Right atrium auricular region (tissue), 2 donors: ENCODE measurements at regions not wholly inside any gene's neighbourhood (a gene's known extent, or its start where the extent isn't known, plus 50 kb on each side); places are given as distances from the start of the nearest gene placed in this dataset.
"Not testable (repeated sequence)": the region's sequence is repeated elsewhere in the genome, so short reads cannot be mapped to it uniquely, and the experiment has no call there.

Experiments
- DNase-seq: peaks from one replicate; pipeline ENCODE4 v3.0.0-alpha.2; 2019; ENCODE audit warnings: low spot score
- H3K27ac ChIP-seq, 2 donors: fragments of 200-600 bp; sonication (generic); 1 replicate in 1 of 2; 2 replicates in 1 of 2; pipeline ENCODE4 v1.5.1; 2016 to 2019
- H3K27me3 ChIP-seq, 2 donors: fragments of 200-600 bp; sonication (generic); one replicate each; pipeline versions ENCODE4 v1.5.1 to v1.6.0; 2017 to 2019
- H3K36me3 ChIP-seq: fragments of 200-600 bp; sonication (generic); one replicate; pipeline ENCODE4 v1.5.1; 2016
- H3K4me1 ChIP-seq, 2 donors: fragments of 200-600 bp; sonication (generic); one replicate each; pipeline versions ENCODE4 v1.5.1 to v1.6.0; 2017 to 2019
- H3K4me3 ChIP-seq, 2 donors: fragments of 200-600 bp; sonication (generic); 1 replicate in 1 of 2; 2 replicates in 1 of 2; pipeline ENCODE4 v1.5.1; 2017 to 2019; ENCODE audit warnings: mild to moderate bottlenecking in 1 of 2, moderate library complexity in 1 of 2
- H3K9me3 ChIP-seq, 2 donors: fragments of 200-600 bp; sonication (generic); one replicate each; pipeline ENCODE4 v1.5.1; 2019
- TF ChIP-seq, protein P1 (sequence below), 2 donors: fragments of 200-600 bp; sonication (generic); IDR thresholded peaks; one replicate each; pipeline ENCODE4 v1.5.1; 2019; ENCODE audit warnings: antibody characterized with exemption in 2 of 2

DNA sequence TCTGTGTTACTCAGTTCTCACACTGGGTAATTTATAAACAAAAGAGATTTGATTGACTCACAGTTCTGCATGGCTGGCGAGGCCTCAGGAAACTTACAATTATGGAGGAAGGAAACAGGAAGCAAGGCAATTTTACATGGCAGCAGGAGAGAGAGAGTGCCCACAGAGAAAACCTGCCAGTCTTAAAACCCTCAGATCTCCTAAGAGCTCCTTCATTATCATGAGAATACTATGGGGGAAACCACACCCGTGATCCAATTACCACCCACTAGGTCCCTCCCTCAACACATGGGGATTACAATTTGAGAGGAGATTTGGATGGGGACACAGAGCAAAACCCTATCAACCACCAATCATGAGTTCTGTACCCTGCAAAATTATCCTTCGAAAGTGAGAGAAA is 1180.8 kb downstream of the JRKL start:
- no peaks in the 10 kb centered on the region for H3K4me1 ChIP-seq
- no peak overlapping the region for H3K27ac ChIP-seq
- H3K27me3 ChIP-seq, result no peaks in the 10 kb centered on the region
- H3K9me3 ChIP-seq, result no peaks in the 10 kb centered on the region
- DNase-seq, result no peak
- H3K36me3 ChIP-seq, result no peaks in the 10 kb centered on the region
- no peak overlapping the region for H3K4me3 ChIP-seq
- TF ChIP-seq, protein P1, sequence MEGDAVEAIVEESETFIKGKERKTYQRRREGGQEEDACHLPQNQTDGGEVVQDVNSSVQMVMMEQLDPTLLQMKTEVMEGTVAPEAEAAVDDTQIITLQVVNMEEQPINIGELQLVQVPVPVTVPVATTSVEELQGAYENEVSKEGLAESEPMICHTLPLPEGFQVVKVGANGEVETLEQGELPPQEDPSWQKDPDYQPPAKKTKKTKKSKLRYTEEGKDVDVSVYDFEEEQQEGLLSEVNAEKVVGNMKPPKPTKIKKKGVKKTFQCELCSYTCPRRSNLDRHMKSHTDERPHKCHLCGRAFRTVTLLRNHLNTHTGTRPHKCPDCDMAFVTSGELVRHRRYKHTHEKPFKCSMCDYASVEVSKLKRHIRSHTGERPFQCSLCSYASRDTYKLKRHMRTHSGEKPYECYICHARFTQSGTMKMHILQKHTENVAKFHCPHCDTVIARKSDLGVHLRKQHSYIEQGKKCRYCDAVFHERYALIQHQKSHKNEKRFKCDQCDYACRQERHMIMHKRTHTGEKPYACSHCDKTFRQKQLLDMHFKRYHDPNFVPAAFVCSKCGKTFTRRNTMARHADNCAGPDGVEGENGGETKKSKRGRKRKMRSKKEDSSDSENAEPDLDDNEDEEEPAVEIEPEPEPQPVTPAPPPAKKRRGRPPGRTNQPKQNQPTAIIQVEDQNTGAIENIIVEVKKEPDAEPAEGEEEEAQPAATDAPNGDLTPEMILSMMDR (IDR thresholded peaks at IDR 0.05), result no peak

DNA sequence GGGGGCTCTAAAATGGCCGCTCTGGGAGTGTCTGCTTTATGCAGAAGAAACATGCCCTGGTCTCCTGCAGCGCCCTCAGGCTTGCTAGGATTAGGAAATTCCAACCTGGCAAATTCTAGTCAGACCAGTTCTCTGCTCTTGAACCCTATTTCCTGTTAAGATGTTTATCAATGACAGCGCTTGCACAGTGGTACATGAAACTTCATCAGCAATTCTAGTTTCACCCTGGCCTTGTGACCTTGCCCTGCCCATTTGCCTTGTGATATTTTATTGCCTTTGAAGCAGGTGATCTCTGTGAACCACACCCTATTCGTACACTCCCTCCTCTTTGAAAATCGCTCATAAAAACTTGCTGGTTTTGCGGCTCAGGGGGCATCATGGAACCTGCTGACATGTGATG is 1184.0 kb downstream of the JRKL start:
- H3K9me3 ChIP-seq, H3K4me3 ChIP-seq, DNase-seq, H3K27me3 ChIP-seq, H3K36me3 ChIP-seq, H3K27ac ChIP-seq, H3K4me1 ChIP-seq: not testable (repeated sequence)

DNA sequence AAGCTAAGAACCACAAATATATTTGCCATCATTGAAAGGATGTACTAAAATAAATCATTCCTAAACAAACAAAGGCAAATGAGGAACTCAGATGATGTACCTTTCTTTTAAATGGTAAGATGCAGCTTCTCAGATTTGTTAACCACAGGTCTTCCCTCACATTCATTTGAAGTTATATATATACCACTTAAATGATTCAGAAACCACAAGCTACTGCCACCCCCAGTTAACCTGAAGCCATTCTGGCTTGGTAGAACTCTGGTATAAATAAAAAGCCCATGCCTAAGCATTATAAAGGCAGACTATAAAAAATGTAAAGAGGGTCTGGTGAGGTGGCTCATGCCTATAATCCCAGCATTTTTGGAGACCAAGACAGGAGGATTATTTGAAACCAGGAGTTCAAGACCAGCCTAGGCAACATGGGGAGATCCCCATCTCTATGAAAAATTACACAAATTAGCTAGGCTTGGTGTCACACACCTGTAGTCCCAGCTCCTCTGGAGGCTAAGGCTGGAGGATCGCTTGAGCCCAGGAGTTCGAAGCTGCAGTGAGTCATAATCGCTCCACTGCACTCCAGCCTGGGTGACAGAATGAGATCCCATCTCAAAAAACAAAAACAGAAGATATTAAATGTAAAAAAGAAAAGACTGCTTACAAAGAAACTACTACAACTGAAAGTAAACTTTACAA is 1185.3 kb downstream of the JRKL start:
- TF ChIP-seq, protein P1 (IDR thresholded peaks at IDR 0.05), result no peak

DNA sequence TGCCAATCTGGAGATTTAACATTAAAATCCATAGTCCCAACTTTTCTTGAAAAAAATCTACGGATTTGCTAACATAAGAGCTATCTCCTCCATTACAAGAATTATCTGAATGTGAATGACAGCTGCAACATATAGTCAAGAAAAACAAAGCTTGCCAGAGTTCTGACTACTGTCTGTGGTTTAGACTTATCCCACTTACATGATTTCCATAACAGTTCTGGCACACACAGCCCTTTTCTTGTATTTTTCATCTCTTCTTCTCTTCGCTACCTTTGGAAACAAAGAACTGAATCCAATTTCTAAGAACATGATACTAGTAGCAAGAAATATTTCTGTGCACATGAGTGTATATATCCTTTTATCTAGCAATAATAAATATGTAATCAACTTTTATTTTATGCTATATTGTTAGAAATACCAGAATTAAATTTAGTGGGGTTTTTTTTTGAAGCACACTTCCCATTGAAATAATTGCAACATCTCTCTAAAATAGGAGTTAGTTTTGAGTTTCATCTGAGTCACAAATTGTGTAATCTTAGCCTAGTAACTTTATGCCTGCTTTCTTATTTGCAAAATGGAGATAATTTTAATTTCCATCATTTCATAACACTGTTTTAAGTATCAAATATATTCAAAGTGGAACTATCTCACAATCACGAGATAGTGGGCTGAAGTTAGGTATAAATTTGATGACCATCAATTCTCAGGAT is 1217.6 kb downstream of the JRKL start:
- no peak for DNase-seq
- Histone ChIP-seq H3K27ac (no peak overlapping the region), H3K9me3 (peaks cover 0 to 17% of the 10 kb centered on the region in 2 donors), H3K27me3 (no peaks in the 10 kb centered on the region), H3K36me3 (no peaks in the 10 kb centered on the region), H3K4me1 (no peaks in the 10 kb centered on the region), H3K4me3 (no peak overlapping the region)
- TF ChIP-seq, protein P1 (IDR thresholded peaks at IDR 0.05), result no peak

More for the DNA sequence above, 1185.3 kb downstream of the JRKL start:
- H3K36me3 ChIP-seq, result no peaks in the 10 kb centered on the region
- H3K27me3 ChIP-seq, result no peaks in the 10 kb centered on the region
- H3K4me1 ChIP-seq, result no peaks in the 10 kb centered on the region
- no peak for DNase-seq
- H3K4me3 ChIP-seq, result no peak overlapping the region
- H3K27ac ChIP-seq, result no peak overlapping the region
- no peaks in the 10 kb centered on the region for H3K9me3 ChIP-seq

DNA sequence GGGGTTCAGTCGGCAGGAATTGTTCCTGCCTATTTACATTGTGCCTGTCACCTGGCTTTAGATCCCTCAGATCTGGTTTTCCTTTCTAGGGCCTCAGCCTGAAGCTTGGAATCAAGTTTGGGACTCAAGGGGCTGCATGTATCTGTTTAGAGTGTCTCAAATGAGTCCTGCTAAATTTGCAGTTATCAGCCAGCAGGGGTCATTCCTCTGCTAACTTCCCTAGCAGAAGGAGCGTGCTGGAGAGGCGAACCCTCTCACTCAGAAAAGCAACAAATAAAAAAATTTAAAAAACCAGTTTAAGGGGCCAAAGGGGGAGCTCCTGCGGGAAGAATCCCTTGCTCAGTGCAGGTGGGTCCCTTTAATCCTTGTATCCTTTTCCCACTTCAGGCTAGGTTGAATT is 1220.2 kb downstream of the JRKL start:
- TF ChIP-seq, protein P1 (IDR thresholded peaks at IDR 0.05), result no peak

DNA sequence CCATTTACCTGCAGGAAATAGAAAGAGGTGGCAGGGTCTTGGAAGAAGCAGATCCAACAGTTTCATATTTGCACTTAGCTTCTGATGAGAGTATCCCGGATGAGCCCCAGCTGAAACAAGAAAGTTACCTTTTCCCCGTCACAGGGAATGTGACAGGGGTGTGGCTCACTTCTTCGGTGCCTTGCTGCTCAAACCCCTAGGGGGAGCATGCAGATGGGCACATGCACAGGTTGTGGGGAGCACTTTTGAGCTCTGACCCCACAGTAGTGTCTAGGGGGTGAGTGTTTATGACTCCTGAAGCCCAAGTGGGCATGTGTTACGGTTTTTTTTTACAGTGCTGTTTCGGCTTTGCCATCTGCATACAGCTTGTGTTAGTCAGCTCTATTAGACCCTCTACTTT is 1221.0 kb downstream of the JRKL start:
- H3K9me3 ChIP-seq, result peaks cover 0 to 17% of the 10 kb centered on the region in 2 donors
- H3K27me3 ChIP-seq, result no peaks in the 10 kb centered on the region
- no peak overlapping the region for H3K27ac ChIP-seq
- no peak for DNase-seq
- H3K4me1 ChIP-seq, result no peaks in the 10 kb centered on the region
- H3K4me3 ChIP-seq, result no peak overlapping the region
- H3K36me3 ChIP-seq, result no peaks in the 10 kb centered on the region
- TF ChIP-seq, protein P1 (IDR thresholded peaks at IDR 0.05), result no peak

More for the DNA sequence above, 1220.2 kb downstream of the JRKL start:
- Histone ChIP-seq H3K9me3 (peaks cover 0 to 17% of the 10 kb centered on the region in 2 donors), H3K27me3 (no peaks in the 10 kb centered on the region), H3K4me1 (no peaks in the 10 kb centered on the region), H3K27ac (no peak overlapping the region), H3K4me3 (no peak overlapping the region), H3K36me3 (no peaks in the 10 kb centered on the region)
- DNase-seq, result no peak
